Upper lobe of right lung (tissue), 1 donor: ENCODE measurements at regions not wholly inside any gene's neighbourhood (a gene's known extent, or its start where the extent isn't known, plus 50 kb on each side); places are given as distances from the start of the nearest gene placed in this dataset.

ENCODE experiments used
- ATAC-seq: fragments of 200-7000 bp; cut with Tn5 transposase; one replicate; pipeline ENCODE4 v1.9.1; 2020; ENCODE audit warnings: mild to moderate bottlenecking, moderate library complexity
- DNase-seq: peaks from one replicate; pipeline ENCODE4 v3.0.0-alpha.2; 2020
- H3K27ac ChIP-seq: fragments of 200-600 bp; one replicate; pipeline ENCODE4 v1.8.0; 2022
- H3K27me3 ChIP-seq: fragments of 200-600 bp; one replicate; pipeline ENCODE4 v1.8.0; 2022; ENCODE audit warnings: mild to moderate bottlenecking
- H3K36me3 ChIP-seq: fragments of 200-600 bp; one replicate; pipeline ENCODE4 v1.8.0; 2022
- H3K4me1 ChIP-seq: fragments of 200-600 bp; one replicate; pipeline ENCODE4 v1.8.0; 2022
- H3K4me3 ChIP-seq: fragments of 200-600 bp; one replicate; pipeline ENCODE4 v1.8.0; 2022; ENCODE audit warnings: mild to moderate bottlenecking
- H3K9me3 ChIP-seq: fragments of 200-600 bp; one replicate; pipeline ENCODE4 v1.8.0; 2022
- CTCF ChIP-seq: fragments of 200-600 bp; IDR thresholded peaks from one replicate; pipeline ENCODE4 v1.8.0; 2022; ENCODE audit warnings: antibody characterized with exemption
- intact Hi-C: fragments of 100-400 bp; cut with DNase I; formaldehyde crosslinking; loops from one replicate; pipeline ENCODE4 v1.11.0; 2022
- donor health status: DM: no; HTN: yes; CAD: no; lungs with severe emphysema.

- no peak for TF ChIP-seq CTCF
- DNase-seq (no peak), ATAC-seq (no peak)
- intact Hi-C loops, result no loop called here
- Histone ChIP-seq H3K4me3 (no peak overlapping the region), H3K36me3 (no peaks in the 10 kb centered on the region), H3K27ac (no peak overlapping the region), H3K4me1 (no peaks in the 10 kb centered on the region), H3K27me3 (no peaks in the 10 kb centered on the region), H3K9me3 (no peaks in the 10 kb centered on the region)
Observed at GRCh38 chr17:79506150-79506870, 104.5 kb downstream of the RBFOX3 start.

GRCh38 chr17:79505199-79505598 is 105.7 kb downstream of the RBFOX3 start:
- Histone ChIP-seq H3K9me3 (no peaks in the 10 kb centered on the region), H3K4me1 (no peaks in the 10 kb centered on the region), H3K27me3 (peaks cover 2% of the 10 kb centered on the region), H3K4me3 (no peak overlapping the region), H3K36me3 (no peaks in the 10 kb centered on the region), H3K27ac (no peak overlapping the region)
- intact Hi-C loops, result no loop called here
- no peak for ATAC-seq
- no peak for TF ChIP-seq CTCF
- DNase-seq, result no peak

- DNase-seq (no peak), ATAC-seq (no peak)
- Histone ChIP-seq H3K4me3 (no peak overlapping the region), H3K4me1 (no peaks in the 10 kb centered on the region), H3K27ac (no peak overlapping the region), H3K9me3 (no peaks in the 10 kb centered on the region), H3K27me3 (peaks cover 10% of the 10 kb centered on the region), H3K36me3 (no peaks in the 10 kb centered on the region)
- intact Hi-C loops, result no loop called here
- no peak for TF ChIP-seq CTCF
Observed at GRCh38 chr17:79504181-79504605, 106.7 kb downstream of the RBFOX3 start.

GRCh38 chr17:79503126-79503839 is 107.6 kb downstream of the RBFOX3 start:
- H3K27me3 ChIP-seq, result peaks cover 10% of the 10 kb centered on the region
- no peak overlapping the region for H3K27ac ChIP-seq
- H3K36me3 ChIP-seq, result no peaks in the 10 kb centered on the region
- no peak for DNase-seq
- no peak for ATAC-seq
- no peak overlapping the region for H3K4me3 ChIP-seq
- TF ChIP-seq CTCF, result no peak
- intact Hi-C loops, result no loop called here
- no peaks in the 10 kb centered on the region for H3K9me3 ChIP-seq
- H3K4me1 ChIP-seq, result no peaks in the 10 kb centered on the region

GRCh38 chr17:79501910-79502309 is 108.9 kb downstream of the RBFOX3 start:
- Histone ChIP-seq H3K27ac (no peak overlapping the region), H3K4me1 (no peaks in the 10 kb centered on the region), H3K27me3 (peaks cover 10% of the 10 kb centered on the region), H3K9me3 (no peaks in the 10 kb centered on the region), H3K4me3 (no peak overlapping the region), H3K36me3 (no peaks in the 10 kb centered on the region)
- intact Hi-C loops, result no loop called here
- ATAC-seq, result no peak
- no peak for DNase-seq
- no peak for TF ChIP-seq CTCF
